Activated naive CD8-positive, alpha-beta T cell treated with anti-CD3 and anti-CD28 coated beads for 36 hours (primary cell): ENCODE measurements at regions not wholly inside any gene's neighbourhood (a gene's known extent, or its start where the extent isn't known, plus 50 kb on each side); places are given as distances from the start of the nearest gene placed in this dataset.
"Not testable (repeated sequence)": the region's sequence is repeated elsewhere in the genome, so short reads cannot be mapped to it uniquely, and the experiment has no call there.

Source experiments
- DNase-seq: peaks from one replicate; pipeline ENCODE4 v3.0.0; 2021
- H3K27ac Mint-ChIP-seq: one replicate; pipeline ENCODE4 v1.8.0; 2022; ENCODE audit warnings: mild to moderate bottlenecking, moderate library complexity, mixed read lengths
- H3K27me3 Mint-ChIP-seq: one replicate; pipeline ENCODE4 v1.8.0; 2022; ENCODE audit warnings: mild to moderate bottlenecking, mixed read lengths
- H3K36me3 Mint-ChIP-seq: one replicate; pipeline ENCODE4 v1.8.0; 2021; ENCODE audit warnings: mild to moderate bottlenecking, mixed read lengths
- H3K4me1 Mint-ChIP-seq: one replicate; pipeline ENCODE4 v1.8.0; 2021; ENCODE audit warnings: mixed read lengths
- H3K4me3 Mint-ChIP-seq: one replicate; pipeline ENCODE4 v1.8.0; 2022; ENCODE audit warnings: mild to moderate bottlenecking, moderate library complexity, mixed read lengths
- H3K9me3 Mint-ChIP-seq: one replicate; pipeline ENCODE4 v1.8.0; 2022; ENCODE audit warnings: mixed read lengths

- H3K27ac Mint-ChIP-seq, result peak overlapping the region; percentile 0
- peak overlapping the region; percentile 63 for H3K4me3 Mint-ChIP-seq
- not testable (repeated sequence) for H3K36me3 Mint-ChIP-seq, H3K9me3 Mint-ChIP-seq
- peaks cover 29% of the 10 kb centered on the region for H3K4me1 Mint-ChIP-seq
- H3K27me3 Mint-ChIP-seq, result peaks cover 47% of the 10 kb centered on the region
- peak; percentile 23 for DNase-seq
These were observed 1609.3 kb downstream of the SPATA31A7 start for GRCh38 chr9:62798884-62799850.

- peaks cover 29% of the 10 kb centered on the region for H3K4me1 Mint-ChIP-seq
- peaks cover 55% of the 10 kb centered on the region for H3K27me3 Mint-ChIP-seq
- H3K27ac Mint-ChIP-seq, H3K9me3 Mint-ChIP-seq, H3K36me3 Mint-ChIP-seq: not testable (repeated sequence)
- peak overlapping the region; percentile 63 for H3K4me3 Mint-ChIP-seq
- DNase-seq, result peak; percentile 56
These were observed 1610.1 kb downstream of the SPATA31A7 start for GRCh38 chr9:62799851-62800371.

- DNase-seq, result peak; percentile 22
- not testable (repeated sequence) for H3K27ac Mint-ChIP-seq, H3K9me3 Mint-ChIP-seq, H3K36me3 Mint-ChIP-seq
- peaks cover 61% of the 10 kb centered on the region for H3K27me3 Mint-ChIP-seq
- H3K4me1 Mint-ChIP-seq, result peaks cover 29% of the 10 kb centered on the region
- peak overlapping the region; percentile 63 for H3K4me3 Mint-ChIP-seq
These were observed 1610.9 kb downstream of the SPATA31A7 start for GRCh38 chr9:62800451-62801371.

- peak overlapping the region; percentile 63 for H3K4me3 Mint-ChIP-seq
- H3K9me3 Mint-ChIP-seq, H3K36me3 Mint-ChIP-seq: not testable (repeated sequence)
- peak; percentile 21 for DNase-seq
- peaks cover 29% of the 10 kb centered on the region for H3K4me1 Mint-ChIP-seq
- peaks cover 66% of the 10 kb centered on the region for H3K27me3 Mint-ChIP-seq
- peak overlapping the region; percentile 17 for H3K27ac Mint-ChIP-seq
These were observed 1611.6 kb downstream of the SPATA31A7 start for GRCh38 chr9:62801372-62801811.

GRCh38 chr9:62801961-62802718 is 1612.3 kb downstream of the SPATA31A7 start:
- H3K9me3 Mint-ChIP-seq, H3K36me3 Mint-ChIP-seq: not testable (repeated sequence)
- Mint-ChIP-seq H3K27me3 (peaks cover 67% of the 10 kb centered on the region), H3K27ac (peak overlapping the region; percentile 46), H3K4me1 (peaks cover 29% of the 10 kb centered on the region), H3K4me3 (peak overlapping the region; percentile 63)
- DNase-seq, result peak; percentile 90

GRCh38 chr9:62802719-62803079 is 1612.9 kb downstream of the SPATA31A7 start:
- H3K36me3 Mint-ChIP-seq, H3K27ac Mint-ChIP-seq, H3K9me3 Mint-ChIP-seq, DNase-seq: not testable (repeated sequence)
- peaks cover 67% of the 10 kb centered on the region for H3K27me3 Mint-ChIP-seq
- H3K4me1 Mint-ChIP-seq, result peaks cover 29% of the 10 kb centered on the region
- peak overlapping the region; percentile 63 for H3K4me3 Mint-ChIP-seq

- not testable (repeated sequence) for H3K27ac Mint-ChIP-seq
- H3K4me1 Mint-ChIP-seq, result peaks cover 29% of the 10 kb centered on the region
These were observed 1613.3 kb downstream of the SPATA31A7 start for GRCh38 chr9:62803099-62803498.

GRCh38 chr9:62804314-62804713 is 1614.5 kb downstream of the SPATA31A7 start:
- not testable (repeated sequence) for H3K27ac Mint-ChIP-seq, H3K4me3 Mint-ChIP-seq, DNase-seq, H3K36me3 Mint-ChIP-seq, H3K9me3 Mint-ChIP-seq
- H3K4me1 Mint-ChIP-seq, result peaks cover 23% of the 10 kb centered on the region
- peaks cover 65% of the 10 kb centered on the region for H3K27me3 Mint-ChIP-seq

More at GRCh38 chr9:62803099-62803498, 1613.3 kb downstream of the SPATA31A7 start:
- peaks cover 69% of the 10 kb centered on the region for H3K27me3 Mint-ChIP-seq
- not testable (repeated sequence) for DNase-seq, H3K9me3 Mint-ChIP-seq, H3K36me3 Mint-ChIP-seq
- peak overlapping the region; percentile 63 for H3K4me3 Mint-ChIP-seq

GRCh38 chr9:62807424-62807823 is 1617.6 kb downstream of the SPATA31A7 start:
- H3K27ac Mint-ChIP-seq, H3K4me1 Mint-ChIP-seq, DNase-seq, H3K4me3 Mint-ChIP-seq, H3K36me3 Mint-ChIP-seq, H3K9me3 Mint-ChIP-seq: not testable (repeated sequence)
- peaks cover 42% of the 10 kb centered on the region for H3K27me3 Mint-ChIP-seq

GRCh38 chr9:62808081-62808480 is 1618.2 kb downstream of the SPATA31A7 start:
- H3K36me3 Mint-ChIP-seq, H3K9me3 Mint-ChIP-seq, H3K27ac Mint-ChIP-seq, H3K4me3 Mint-ChIP-seq, H3K4me1 Mint-ChIP-seq, DNase-seq: not testable (repeated sequence)
- peaks cover 39% of the 10 kb centered on the region for H3K27me3 Mint-ChIP-seq

- H3K27ac Mint-ChIP-seq, H3K4me3 Mint-ChIP-seq, H3K4me1 Mint-ChIP-seq, H3K9me3 Mint-ChIP-seq, DNase-seq, H3K36me3 Mint-ChIP-seq: not testable (repeated sequence)
- H3K27me3 Mint-ChIP-seq, result peaks cover 37% of the 10 kb centered on the region
These were observed 1620.5 kb downstream of the SPATA31A7 start for GRCh38 chr9:62810318-62810717.

- H3K27me3 Mint-ChIP-seq, result peaks cover 36% of the 10 kb centered on the region
- not testable (repeated sequence) for H3K4me1 Mint-ChIP-seq, DNase-seq, H3K36me3 Mint-ChIP-seq, H3K9me3 Mint-ChIP-seq, H3K27ac Mint-ChIP-seq, H3K4me3 Mint-ChIP-seq
These were observed 1621.0 kb downstream of the SPATA31A7 start for GRCh38 chr9:62810811-62811315.

GRCh38 chr9:62815436-62815835 is 1625.6 kb downstream of the SPATA31A7 start:
- not testable (repeated sequence) for DNase-seq, H3K4me3 Mint-ChIP-seq, H3K27ac Mint-ChIP-seq, H3K4me1 Mint-ChIP-seq, H3K36me3 Mint-ChIP-seq, H3K9me3 Mint-ChIP-seq
- peaks cover 50% of the 10 kb centered on the region for H3K27me3 Mint-ChIP-seq

- DNase-seq, H3K4me3 Mint-ChIP-seq, H3K4me1 Mint-ChIP-seq, H3K27ac Mint-ChIP-seq, H3K36me3 Mint-ChIP-seq, H3K9me3 Mint-ChIP-seq: not testable (repeated sequence)
- peaks cover 45% of the 10 kb centered on the region for H3K27me3 Mint-ChIP-seq
These were observed 1626.5 kb downstream of the SPATA31A7 start for GRCh38 chr9:62816331-62816730.
